Stimulated activated CD4-positive, alpha-beta T cell treated with anti-CD3 and anti-CD28 coated beads, Interleukin-4, amount 100 ng/mL, for 24 hours (primary cell): ENCODE measurements at regions not wholly inside any gene's neighbourhood (a gene's known extent, or its start where the extent isn't known, plus 50 kb on each side); places are given as distances from the start of the nearest gene placed in this dataset.

Experiments
- DNase-seq: peaks from one replicate; pipeline ENCODE4 v3.0.0-alpha.2; 2020

DNA sequence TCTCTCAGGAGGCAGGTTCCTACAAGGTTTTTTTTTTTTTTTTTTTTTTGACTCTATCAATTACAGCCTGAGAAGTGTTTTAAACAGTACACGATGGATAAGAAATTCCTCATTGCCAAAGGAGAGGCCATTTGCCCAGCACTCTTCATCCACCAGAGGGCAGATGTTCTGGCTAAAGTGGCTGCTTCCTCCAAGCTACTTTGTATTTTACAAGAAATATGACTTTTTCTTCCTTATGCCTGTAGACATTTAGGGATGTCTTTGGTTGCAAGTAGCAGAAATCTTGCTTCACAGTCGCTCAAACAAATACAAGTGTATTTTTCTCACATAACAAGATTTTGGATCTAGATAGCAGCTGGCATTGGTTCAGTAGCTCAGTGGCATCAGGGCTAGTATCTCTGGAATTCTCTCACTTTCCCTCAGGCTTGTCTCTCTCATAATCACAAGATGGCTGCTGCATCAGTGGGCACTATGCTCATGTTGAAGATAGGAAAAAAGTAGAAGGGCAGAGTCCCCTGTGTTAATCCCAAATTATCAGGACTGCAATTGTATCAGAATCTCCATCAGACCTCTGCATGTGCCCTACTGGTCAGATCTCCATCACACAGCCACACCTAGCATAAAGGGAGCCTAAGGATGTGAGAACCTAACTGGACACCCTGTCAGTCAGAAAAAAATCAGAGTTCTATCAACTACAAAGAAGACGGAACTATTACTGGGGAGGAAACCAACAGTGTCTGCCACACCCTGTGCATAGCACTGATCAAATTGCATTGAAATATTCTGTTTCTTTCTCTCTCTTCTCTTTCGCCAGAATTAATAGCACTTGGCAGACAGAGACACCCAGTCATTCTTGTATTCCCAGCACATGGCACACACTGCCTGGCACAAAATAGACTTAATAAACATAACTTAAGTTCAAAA is 138.9 kb upstream of the COL8A1 start:
- DNase-seq: no peak

GRCh38 chr3:99498550-99499234 is 139.7 kb upstream of the COL8A1 start:
- DNase-seq: no peak

- no peak for DNase-seq
Observed at GRCh38 chr3:99487894-99488293, 150.5 kb upstream of the COL8A1 start.

DNA sequence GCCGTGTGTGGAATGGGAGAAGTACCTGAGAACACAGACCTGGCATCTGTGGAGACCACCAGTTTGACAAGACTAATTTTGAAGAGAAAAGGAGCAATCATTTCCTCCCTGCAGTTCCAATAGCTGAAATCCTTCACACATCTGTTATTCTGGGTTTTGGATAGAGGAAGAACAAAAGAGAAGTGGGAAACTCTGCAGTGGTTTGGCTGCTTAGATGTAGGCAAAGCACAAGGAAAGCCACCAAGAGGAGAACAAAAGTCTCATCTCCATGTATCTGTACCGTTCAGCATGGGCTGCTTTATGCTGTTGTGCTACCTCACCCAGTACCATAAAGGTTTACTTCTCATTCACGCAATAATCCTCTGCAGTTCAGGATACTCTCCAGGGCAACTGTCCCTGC is 153.1 kb upstream of the COL8A1 start:
- DNase-seq: no peak

DNA sequence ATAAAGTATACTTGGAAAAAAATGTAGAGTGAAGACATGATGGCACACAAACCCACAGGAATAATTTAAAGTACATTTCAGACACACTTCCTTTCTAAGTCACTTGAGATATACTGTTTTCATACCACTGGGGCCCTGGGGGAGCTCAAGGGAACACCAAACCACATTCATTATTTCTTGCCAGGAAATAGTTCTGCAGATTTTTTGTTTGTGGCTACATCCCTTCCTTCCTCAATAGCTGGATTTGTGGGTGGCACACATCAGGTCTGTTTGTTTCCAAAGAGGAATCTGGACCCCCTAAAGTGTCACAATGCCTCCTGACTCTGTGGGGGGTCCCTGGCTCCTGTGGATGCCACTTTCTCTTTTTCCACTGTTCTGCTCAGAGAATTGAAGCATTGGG is 153.5 kb upstream of the COL8A1 start:
- DNase-seq: no peak

DNA sequence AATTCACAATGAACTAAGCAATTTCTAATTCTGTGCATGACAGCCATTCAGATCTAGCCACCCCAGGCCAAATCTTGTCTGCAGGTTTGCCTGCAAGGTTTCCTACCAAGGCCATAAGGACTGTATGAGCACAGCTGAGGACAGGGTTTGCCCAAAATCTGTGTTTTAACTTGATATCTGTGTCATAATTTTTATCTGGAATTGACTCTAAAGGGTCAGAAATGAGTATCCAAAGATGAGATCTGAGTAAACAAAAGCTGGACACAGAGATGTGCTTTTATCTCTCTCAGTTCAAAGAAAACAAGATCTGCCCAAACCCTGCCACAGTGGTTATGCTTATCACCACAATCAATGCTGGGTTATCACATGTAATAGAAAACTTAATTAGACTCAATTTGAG is 154.6 kb upstream of the COL8A1 start:
- no peak for DNase-seq

- no peak for DNase-seq
Observed at GRCh38 chr3:99482191-99482590, 156.2 kb upstream of the COL8A1 start.

- no peak for DNase-seq
Observed at GRCh38 chr3:99481561-99481960, 156.8 kb upstream of the COL8A1 start.

DNA sequence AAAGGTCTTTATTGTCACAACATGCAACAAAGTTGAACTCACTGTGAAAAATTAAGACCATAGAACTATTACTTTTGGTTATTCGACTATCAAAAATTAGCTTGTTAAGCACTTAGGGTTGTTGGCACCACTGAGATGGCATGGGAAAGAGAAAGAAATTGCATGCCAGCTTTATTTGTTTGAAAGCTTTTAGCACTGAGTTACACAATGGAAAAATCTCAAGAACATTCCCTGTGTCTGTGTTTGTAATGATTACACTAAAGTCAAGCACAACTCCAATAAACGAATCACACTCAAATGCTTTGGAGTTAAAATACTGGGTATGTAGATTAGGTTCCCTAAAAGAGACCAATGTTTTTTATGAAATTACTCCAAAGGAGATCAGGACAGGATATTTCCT is 158.6 kb upstream of the COL8A1 start:
- DNase-seq: no peak

GRCh38 chr3:99477650-99478049 is 160.7 kb upstream of the COL8A1 start:
- DNase-seq: no peak

GRCh38 chr3:99475229-99475628 is 163.2 kb upstream of the COL8A1 start:
- no peak for DNase-seq

DNA sequence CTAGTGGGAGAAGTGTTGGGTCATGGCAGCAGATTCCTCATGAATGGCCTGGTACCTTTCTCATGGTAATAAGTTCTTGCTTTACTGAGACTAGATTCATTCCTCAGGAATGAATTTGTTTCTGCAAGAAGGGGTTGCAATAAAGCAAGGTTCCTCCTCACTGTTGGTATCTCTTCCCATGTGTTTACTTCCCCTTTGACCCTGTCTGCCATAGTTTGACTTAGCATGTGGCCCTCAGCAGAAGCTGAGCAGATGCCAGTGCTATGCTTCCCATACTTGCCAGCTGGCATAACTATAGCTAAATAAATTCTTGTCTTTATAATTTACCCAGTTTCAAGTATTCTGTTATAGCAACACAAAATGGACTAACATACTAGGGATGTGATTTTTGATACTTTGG is 163.6 kb upstream of the COL8A1 start:
- no peak for DNase-seq

GRCh38 chr3:99473321-99473751 is 165.1 kb upstream of the COL8A1 start:
- DNase-seq: no peak

DNA sequence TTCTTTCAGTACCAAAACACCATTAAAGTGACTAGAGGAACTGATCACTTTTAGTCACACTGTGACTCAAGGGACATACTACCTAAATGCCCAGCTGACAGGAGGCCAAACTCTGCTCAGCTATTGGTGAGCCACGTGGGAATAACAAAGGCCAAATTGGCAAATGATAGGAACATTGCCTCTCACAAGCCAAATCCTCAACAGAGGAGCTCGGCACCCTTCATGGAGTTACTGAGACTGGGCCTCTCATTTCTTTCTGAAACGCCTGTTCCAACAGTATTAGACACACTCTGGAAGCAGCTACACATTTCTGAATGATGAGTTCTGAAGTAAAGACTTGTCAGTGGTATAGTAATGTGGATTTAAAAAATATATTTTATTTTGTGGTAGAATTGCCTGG is 166.0 kb upstream of the COL8A1 start:
- no peak for DNase-seq

GRCh38 chr3:99471353-99472323 is 166.8 kb upstream of the COL8A1 start:
- no peak for DNase-seq

GRCh38 chr3:99470841-99471240 is 167.6 kb upstream of the COL8A1 start:
- no peak for DNase-seq

GRCh38 chr3:99468918-99469317 is 169.5 kb upstream of the COL8A1 start:
- no peak for DNase-seq

GRCh38 chr3:99467420-99467819 is 171.0 kb upstream of the COL8A1 start:
- no peak for DNase-seq

DNA sequence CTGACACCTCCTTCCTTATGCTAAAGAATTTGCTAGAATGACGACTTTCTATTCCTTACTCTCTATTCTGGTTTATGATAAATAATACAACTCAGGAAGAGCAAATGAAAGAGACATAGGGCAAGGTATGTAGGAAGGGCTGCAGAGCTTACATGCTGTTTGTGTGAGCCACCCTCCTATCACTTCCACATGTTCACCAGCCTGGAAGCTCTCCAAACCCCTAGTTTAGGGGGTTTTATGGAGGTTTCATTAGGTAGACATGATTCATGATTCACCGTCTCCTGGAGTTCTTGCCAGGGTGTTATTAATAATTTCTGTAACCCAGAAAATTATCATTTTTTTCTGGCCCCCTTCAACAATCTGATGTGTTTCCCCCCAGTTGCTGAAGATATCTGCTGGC is 172.1 kb upstream of the COL8A1 start:
- no peak for DNase-seq

- no peak for DNase-seq
Observed at GRCh38 chr3:99458013-99458412, 180.4 kb upstream of the COL8A1 start.

- DNase-seq: no peak
Observed at GRCh38 chr3:99442599-99442998, 195.8 kb upstream of the COL8A1 start.

DNA sequence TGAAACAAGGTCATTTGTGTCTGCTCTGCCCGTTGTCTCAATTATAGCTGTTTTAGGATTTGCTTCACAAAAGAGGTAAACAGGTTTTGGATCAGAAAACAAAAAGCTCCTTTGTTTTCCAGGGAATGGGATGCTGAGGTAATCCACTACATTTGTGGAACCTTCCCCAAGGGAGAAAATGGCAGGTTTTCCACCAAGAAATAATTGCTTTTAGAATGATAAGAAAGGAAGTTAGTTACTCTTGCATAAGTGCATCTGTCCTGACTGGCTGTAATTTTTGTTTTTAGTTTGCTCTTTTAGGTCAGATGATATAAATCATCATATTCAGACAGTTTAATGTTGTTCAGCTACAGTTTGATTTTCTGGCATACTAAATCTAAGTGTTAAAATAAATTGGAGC is 198.5 kb upstream of the COL8A1 start:
- DNase-seq: no peak

- no peak for DNase-seq
Observed at GRCh38 chr3:99434190-99434589, 204.2 kb upstream of the COL8A1 start.
